H9 (cell line): ENCODE measurements at regions not wholly inside any gene's neighbourhood (a gene's known extent, or its start where the extent isn't known, plus 50 kb on each side); places are given as distances from the start of the nearest gene placed in this dataset.

ENCODE experiments used
- DNase-seq: peaks from one replicate; pipeline ENCODE4 v3.0.0-alpha.2; 2017
- H2AFZ ChIP-seq: one replicate; pipeline ENCODE4 v1.6.1; 2013; ENCODE audit warnings: mild to moderate bottlenecking, low read length, control low read depth, moderate library complexity
- H2AK5ac ChIP-seq: 2 replicates; pipeline ENCODE4 v1.6.1; 2013; ENCODE audit warnings: low read length, control low read depth, mixed read lengths; ENCODE audit not compliant: insufficient read length
- H2BK120ac ChIP-seq: one replicate; pipeline ENCODE4 v1.6.1; 2013; ENCODE audit warnings: low read depth, mild to moderate bottlenecking, low read length, control low read depth, inconsistent platforms; ENCODE audit not compliant: poor library complexity, severe bottlenecking
- H2BK12ac ChIP-seq: 2 replicates; pipeline ENCODE4 v1.6.1; 2013; ENCODE audit warnings: low read length, control low read depth, mixed read lengths, low read depth; ENCODE audit not compliant: insufficient read length
- H2BK15ac ChIP-seq: 2 replicates; pipeline ENCODE4 v1.6.1; 2013; ENCODE audit warnings: low read depth, low read length, control low read depth
- H2BK20ac ChIP-seq: one replicate; pipeline ENCODE4 v1.6.1; 2013; ENCODE audit warnings: low read depth, mild to moderate bottlenecking, low read length, control low read depth, inconsistent platforms; ENCODE audit not compliant: poor library complexity, severe bottlenecking
- H2BK5ac ChIP-seq: 2 replicates; pipeline ENCODE4 v1.6.1; 2013; ENCODE audit warnings: low read length, control low read depth, mixed read lengths; ENCODE audit not compliant: insufficient read length
- H3K14ac ChIP-seq: 2 replicates; pipeline ENCODE4 v1.6.1; 2013; ENCODE audit warnings: low read length, control low read depth; ENCODE audit not compliant: insufficient read depth
- H3K18ac ChIP-seq: 2 replicates; pipeline ENCODE4 v1.6.1; 2013; ENCODE audit warnings: low read depth, mild to moderate bottlenecking, mixed read lengths, low read length, control low read depth; ENCODE audit not compliant: insufficient read length
- H3K23ac ChIP-seq: 2 replicates; pipeline ENCODE4 v1.6.1; 2013; ENCODE audit warnings: low read length, control low read depth, mixed read lengths, low read depth; ENCODE audit not compliant: insufficient read length
- H3K23me2 ChIP-seq: 2 replicates; pipeline ENCODE4 v1.6.1; 2013; ENCODE audit warnings: low read depth, mild to moderate bottlenecking, mixed read lengths, low read length, control low read depth; ENCODE audit not compliant: insufficient read length, poor library complexity, severe bottlenecking
- H3K27ac ChIP-seq: 2 replicates; pipeline ENCODE4 v1.5.1; 2013; ENCODE audit warnings: low read length, control low read depth, mixed read lengths, low read depth; ENCODE audit not compliant: insufficient read length
- H3K27me3 ChIP-seq: 2 replicates; pipeline ENCODE4 v1.6.1; 2013; ENCODE audit warnings: low read length, control low read depth, inconsistent platforms; ENCODE audit not compliant: insufficient read depth
- H3K4ac ChIP-seq: 2 replicates; pipeline ENCODE4 v1.6.1; 2013; ENCODE audit warnings: low read depth, mild to moderate bottlenecking, control low read depth, inconsistent platforms, low read length, moderate library complexity
- H3K4me1 ChIP-seq: 2 replicates; pipeline ENCODE4 v1.6.1; 2013; ENCODE audit warnings: low read length, control low read depth, inconsistent platforms; ENCODE audit not compliant: insufficient read depth
- H3K4me2 ChIP-seq: 2 replicates; pipeline ENCODE4 v1.6.1; 2013; ENCODE audit warnings: low read length, control low read depth, mixed read lengths; ENCODE audit not compliant: insufficient read length, insufficient read depth
- H3K56ac ChIP-seq: 2 replicates; pipeline ENCODE4 v1.6.1; 2013; ENCODE audit warnings: low read depth, mild to moderate bottlenecking, mixed read lengths, low read length, control low read depth; ENCODE audit not compliant: insufficient read length
- H3K79me1 ChIP-seq: 2 replicates; pipeline ENCODE4 v1.6.1; 2013; ENCODE audit warnings: low read depth, mild to moderate bottlenecking, moderate library complexity, low read length, control low read depth, inconsistent platforms; ENCODE audit not compliant: insufficient read depth, poor library complexity, severe bottlenecking
- H3K79me2 ChIP-seq: 2 replicates; pipeline ENCODE4 v1.6.1; 2013; ENCODE audit warnings: low read length, control low read depth, inconsistent platforms; ENCODE audit not compliant: insufficient read depth
- H3K9ac ChIP-seq: 2 replicates; pipeline ENCODE4 v1.6.1; 2013; ENCODE audit warnings: low read length, control low read depth, mixed read lengths; ENCODE audit not compliant: insufficient read length; ENCODE audit errors: extremely low read depth
- H3K9me3 ChIP-seq: one replicate; pipeline ENCODE4 v1.6.1; 2013; ENCODE audit warnings: low read depth, low read length, inconsistent platforms; ENCODE audit not compliant: control insufficient read depth
- H3T11ph ChIP-seq: one replicate; pipeline ENCODE4 v1.6.1; 2013; ENCODE audit warnings: mild to moderate bottlenecking, low read length, control low read depth, inconsistent platforms
- H4K20me1 ChIP-seq: one replicate; pipeline ENCODE4 v1.6.1; 2013; ENCODE audit not compliant: control insufficient read depth, insufficient read length, insufficient read depth
- H4K5ac ChIP-seq: 2 replicates; pipeline ENCODE4 v1.6.1; 2013; ENCODE audit warnings: low read depth, mild to moderate bottlenecking, mixed read lengths, low read length, control low read depth; ENCODE audit not compliant: insufficient read length
- H4K8ac ChIP-seq: replicated peaks from 2 replicates; pipeline ENCODE4 v1.6.1; 2013; ENCODE audit warnings: low read length, control low read depth, mixed read lengths, low read depth; ENCODE audit not compliant: insufficient read length
- H4K91ac ChIP-seq: 2 replicates; pipeline ENCODE4 v1.6.1; 2013; ENCODE audit warnings: low read depth, mild to moderate bottlenecking, moderate library complexity, mixed read lengths, low read length, control low read depth; ENCODE audit not compliant: insufficient read length
- H3K27ac Mint-ChIP-seq, 3 experiments: 2 replicates in 2 of 3; 3 replicates in 1 of 3; pipeline ENCODE4 v1.8.0; 2020 to 2021; ENCODE audit warnings: mixed read lengths in 3 of 3, mild to moderate bottlenecking in 1 of 3, moderate library complexity in 1 of 3
- H3K27me3 Mint-ChIP-seq: 2 replicates; pipeline ENCODE4 v1.8.0; 2021; ENCODE audit warnings: low read depth, mild to moderate bottlenecking, moderate library complexity, mixed read lengths
- H3K36me3 Mint-ChIP-seq, 3 experiments: 2 replicates in 2 of 3; 3 replicates in 1 of 3; pipeline ENCODE4 v1.8.0; 2020 to 2021; ENCODE audit warnings: low read depth in 3 of 3, mixed read lengths in 3 of 3; ENCODE audit not compliant: insufficient read depth in 1 of 3
- H3K4me1 Mint-ChIP-seq, 2 experiments: 2 replicates each; pipeline ENCODE4 v1.8.0; 2020; ENCODE audit warnings: mixed read lengths in 2 of 2
- H3K4me3 Mint-ChIP-seq, 2 experiments: 2 replicates in 1 of 2; 3 replicates in 1 of 2; pipeline ENCODE4 v1.8.0; 2020 to 2021; ENCODE audit warnings: mild to moderate bottlenecking in 2 of 2, mixed read lengths in 2 of 2, moderate library complexity in 1 of 2
- H3K9me3 Mint-ChIP-seq, 2 experiments: 2 replicates in 1 of 2; 3 replicates in 1 of 2; pipeline ENCODE4 v1.8.0; 2020; ENCODE audit warnings: mild to moderate bottlenecking in 2 of 2, mixed read lengths in 2 of 2, moderate library complexity in 1 of 2
- WGBS: extraction: QIAGEN DNeasy Blood & Tissue Kit; methylation state at CpG from one replicate; pipeline ENCODE4 v1.1.7; 2013; ENCODE audit warnings: missing lambda C conversion rate, low lambda C conversion rate, mixed read lengths; ENCODE audit not compliant: insufficient read length; ENCODE audit errors: extremely low coverage; 5-methylcytosine and 5-hydroxymethylcytosine counted together
- TF ChIP-seq, protein P1 (sequence below): fragments of 200-600 bp; sonication (generic); conservative IDR thresholded peaks from 3 replicates; pipeline ENCODE4 v1.8.0; 2021; ENCODE audit warnings: antibody characterized with exemption, mild to moderate bottlenecking

DNA sequence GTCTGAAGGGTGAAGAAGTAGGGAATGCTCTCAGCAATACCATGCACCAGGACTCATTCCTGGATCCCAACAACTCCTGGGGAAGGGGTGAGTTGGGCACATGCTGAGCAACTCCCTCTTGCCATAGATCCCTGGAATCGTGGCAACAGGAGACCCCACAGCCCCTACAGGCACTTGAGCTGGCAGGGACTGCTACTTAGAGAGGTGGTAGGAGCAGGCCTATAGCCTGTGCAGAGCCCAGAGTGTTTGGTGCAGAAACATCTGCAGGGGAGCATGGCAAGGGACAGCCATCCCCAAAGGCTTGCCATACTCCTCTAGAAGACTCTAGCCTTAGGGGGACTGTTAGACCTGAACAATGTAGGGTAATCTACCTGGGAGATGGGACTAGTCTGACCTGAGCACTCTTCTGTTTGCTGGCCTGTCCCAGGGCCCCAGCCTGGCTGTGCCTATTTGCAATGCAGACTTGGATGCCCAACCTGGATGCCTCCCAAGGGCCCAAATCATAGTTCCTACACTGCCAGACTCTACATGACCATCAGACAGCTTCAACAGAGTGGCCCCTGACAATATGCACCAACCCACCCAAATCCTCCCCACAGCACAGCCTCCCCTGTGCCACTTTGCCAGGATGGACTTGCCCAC is 568.6 kb upstream of the KIF2B start:
- Histone ChIP-seq H2AK5ac (no peak overlapping the region), H2BK20ac (no peak overlapping the region), H2BK15ac (no peak overlapping the region), H3T11ph (no peak overlapping the region), H3K9me3 (no peaks in the 10 kb centered on the region), H2BK120ac (no peak overlapping the region), H3K9ac (no peak overlapping the region), H3K23ac (no peak overlapping the region), H3K4me2 (no peak overlapping the region), H4K91ac (no peak overlapping the region), H3K23me2 (no peaks in the 10 kb centered on the region), H3K27ac (no peak overlapping the region), H3K79me2 (no peaks in the 10 kb centered on the region), H4K20me1 (no peaks in the 10 kb centered on the region), H3K4me1 (no peaks in the 10 kb centered on the region), H4K8ac (no peak overlapping the region), H3K79me1 (no peaks in the 10 kb centered on the region), H2BK12ac (no peak overlapping the region), H3K18ac (no peak overlapping the region), H2AFZ (no peak overlapping the region), H2BK5ac (no peak overlapping the region), H3K56ac (no peak overlapping the region), H3K14ac (0 out of 2 replicates have a peak overlapping the region, but pooled peaks have one; percentile 6), H3K27me3 (no peaks in the 10 kb centered on the region), H3K4ac (no peak overlapping the region), H4K5ac (no peak overlapping the region)
- Mint-ChIP-seq H3K27ac (peak overlapping the region in 1 of 3 experiments; percentile 85; a peak in 1 of 7 replicates), H3K4me1 (no peaks in the 10 kb centered on the region), H3K27me3 (no peaks in the 10 kb centered on the region), H3K4me3 (no peak overlapping the region), H3K9me3 (peaks cover 0 to 3% of the 10 kb centered on the region in 2 experiments; a peak in 1 of 5 replicates), H3K36me3 (peaks cover 0 to 2% (median 0%) of the 10 kb centered on the region in 3 experiments; a peak in 1 of 7 replicates)
- WGBS, result no CpG with 5 or more reads among the region's 1 CpG
- DNase-seq, result no peak
- TF ChIP-seq, protein P1, sequence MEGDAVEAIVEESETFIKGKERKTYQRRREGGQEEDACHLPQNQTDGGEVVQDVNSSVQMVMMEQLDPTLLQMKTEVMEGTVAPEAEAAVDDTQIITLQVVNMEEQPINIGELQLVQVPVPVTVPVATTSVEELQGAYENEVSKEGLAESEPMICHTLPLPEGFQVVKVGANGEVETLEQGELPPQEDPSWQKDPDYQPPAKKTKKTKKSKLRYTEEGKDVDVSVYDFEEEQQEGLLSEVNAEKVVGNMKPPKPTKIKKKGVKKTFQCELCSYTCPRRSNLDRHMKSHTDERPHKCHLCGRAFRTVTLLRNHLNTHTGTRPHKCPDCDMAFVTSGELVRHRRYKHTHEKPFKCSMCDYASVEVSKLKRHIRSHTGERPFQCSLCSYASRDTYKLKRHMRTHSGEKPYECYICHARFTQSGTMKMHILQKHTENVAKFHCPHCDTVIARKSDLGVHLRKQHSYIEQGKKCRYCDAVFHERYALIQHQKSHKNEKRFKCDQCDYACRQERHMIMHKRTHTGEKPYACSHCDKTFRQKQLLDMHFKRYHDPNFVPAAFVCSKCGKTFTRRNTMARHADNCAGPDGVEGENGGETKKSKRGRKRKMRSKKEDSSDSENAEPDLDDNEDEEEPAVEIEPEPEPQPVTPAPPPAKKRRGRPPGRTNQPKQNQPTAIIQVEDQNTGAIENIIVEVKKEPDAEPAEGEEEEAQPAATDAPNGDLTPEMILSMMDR, result no peak
